ENCODE measurements at regions not wholly inside any gene's neighbourhood (a gene's known extent, or its start where the extent isn't known, plus 50 kb on each side); places are given as distances from the start of the nearest gene placed in this dataset.
"Not testable (repeated sequence)": the region's sequence is repeated elsewhere in the genome, so short reads cannot be mapped to it uniquely, and the experiment has no call there.

- WGBS, 2 donors: 68 to 88% methylated on average over 1 of the region's 1 CpG
- no peak for ATAC-seq (ENCODE audit: low FRiP score)
- Histone ChIP-seq H3K27ac (ENCODE audit: low read depth in 1 of 2, low read length in 2 of 2) (no peak overlapping the region), H3K36me3 (ENCODE audit: control insufficient read depth in 1 of 2, insufficient read depth in 2 of 2, low read length in 1 of 2) (no peaks in the 10 kb centered on the region), H3K4me1 (ENCODE audit: control insufficient read depth in 1 of 2, insufficient read depth in 2 of 2, low read length in 2 of 2) (no peaks in the 10 kb centered on the region), H3K9me3 (ENCODE audit: control insufficient read depth, low read length) (no peaks in the 10 kb centered on the region), H3K27me3 (ENCODE audit: control insufficient read depth in 1 of 2, insufficient read depth in 2 of 2, low read length in 1 of 2) (no peaks in the 10 kb centered on the region), H3K4me3 (ENCODE audit: low read length in 2 of 2) (no peak overlapping the region)
- intact Hi-C loops (cut with DNase I): no loop called here
- DNase-seq: no peak
Observed at GRCh38 chr4:91653067-91653466, 650.7 kb upstream of the GRID2 start.

- DNase-seq: no peak
- Histone ChIP-seq H3K4me3 (ENCODE audit: low read length in 2 of 2) (no peak overlapping the region), H3K36me3 (ENCODE audit: control insufficient read depth in 1 of 2, insufficient read depth in 2 of 2, low read length in 1 of 2) (no peaks in the 10 kb centered on the region), H3K9me3 (ENCODE audit: control insufficient read depth, low read length) (no peaks in the 10 kb centered on the region), H3K27me3 (ENCODE audit: control insufficient read depth in 1 of 2, insufficient read depth in 2 of 2, low read length in 1 of 2) (no peaks in the 10 kb centered on the region), H3K27ac (ENCODE audit: low read depth in 1 of 2, low read length in 2 of 2) (no peak overlapping the region), H3K4me1 (ENCODE audit: control insufficient read depth in 1 of 2, insufficient read depth in 2 of 2, low read length in 2 of 2) (no peaks in the 10 kb centered on the region)
- intact Hi-C loops (cut with DNase I): no loop called here
- ATAC-seq (ENCODE audit: low FRiP score): no peak
Observed at GRCh38 chr4:91681091-91681490, 622.7 kb upstream of the GRID2 start.

GRCh38 chr4:91681544-91681943, 622.2 kb upstream of the GRID2 start:
- Histone ChIP-seq H3K9me3 (ENCODE audit: control insufficient read depth, low read length) (no peaks in the 10 kb centered on the region), H3K27me3 (ENCODE audit: control insufficient read depth in 1 of 2, insufficient read depth in 2 of 2, low read length in 1 of 2) (no peaks in the 10 kb centered on the region), H3K36me3 (ENCODE audit: control insufficient read depth in 1 of 2, insufficient read depth in 2 of 2, low read length in 1 of 2) (no peaks in the 10 kb centered on the region), H3K27ac (ENCODE audit: low read depth in 1 of 2, low read length in 2 of 2) (no peak overlapping the region), H3K4me3 (ENCODE audit: low read length in 2 of 2) (no peak overlapping the region), H3K4me1 (ENCODE audit: control insufficient read depth in 1 of 2, insufficient read depth in 2 of 2, low read length in 2 of 2) (no peaks in the 10 kb centered on the region)
- intact Hi-C loops (cut with DNase I): no loop called here
- WGBS, 2 donors: 29 to 50% methylated on average over 1 of the region's 1 CpG
- ATAC-seq (ENCODE audit: low FRiP score): no peak
- no peak for DNase-seq

- DNase-seq (no peak), ATAC-seq (ENCODE audit: low FRiP score) (no peak)
- Histone ChIP-seq H3K9me3 (ENCODE audit: control insufficient read depth, low read length) (no peaks in the 10 kb centered on the region), H3K4me3 (ENCODE audit: low read length in 2 of 2) (no peak overlapping the region), H3K36me3 (ENCODE audit: control insufficient read depth in 1 of 2, insufficient read depth in 2 of 2, low read length in 1 of 2) (no peaks in the 10 kb centered on the region), H3K27ac (ENCODE audit: low read depth in 1 of 2, low read length in 2 of 2) (no peak overlapping the region), H3K27me3 (ENCODE audit: control insufficient read depth in 1 of 2, insufficient read depth in 2 of 2, low read length in 1 of 2) (no peaks in the 10 kb centered on the region), H3K4me1 (ENCODE audit: control insufficient read depth in 1 of 2, insufficient read depth in 2 of 2, low read length in 2 of 2) (no peaks in the 10 kb centered on the region)
- intact Hi-C loops (cut with DNase I): no loop called here
- WGBS, 2 donors: 79 to 86% methylated on average over 1 of the region's 1 CpG
Observed at GRCh38 chr4:91684955-91685354, 618.8 kb upstream of the GRID2 start.

GRCh38 chr4:91688413-91688812, 615.4 kb upstream of the GRID2 start:
- H3K4me3 ChIP-seq (ENCODE audit: low read length in 2 of 2): no peak overlapping the region
- ATAC-seq (ENCODE audit: low FRiP score) (no peak), DNase-seq (no peak)
- intact Hi-C loops (cut with DNase I): no loop called here
- no peak overlapping the region for H3K27ac ChIP-seq (ENCODE audit: low read depth in 1 of 2, low read length in 2 of 2)
- H3K9me3 ChIP-seq (ENCODE audit: control insufficient read depth, low read length): no peaks in the 10 kb centered on the region
- H3K27me3 ChIP-seq (ENCODE audit: control insufficient read depth in 1 of 2, insufficient read depth in 2 of 2, low read length in 1 of 2): peaks cover 0 to 1% of the 10 kb centered on the region in 2 donors
- no peaks in the 10 kb centered on the region for H3K4me1 ChIP-seq (ENCODE audit: control insufficient read depth in 1 of 2, insufficient read depth in 2 of 2, low read length in 2 of 2)
- H3K36me3 ChIP-seq (ENCODE audit: control insufficient read depth in 1 of 2, insufficient read depth in 2 of 2, low read length in 1 of 2): no peaks in the 10 kb centered on the region

- H3K27ac ChIP-seq (ENCODE audit: low read depth in 1 of 2, low read length in 2 of 2); H3K9me3 ChIP-seq (ENCODE audit: control insufficient read depth, low read length); H3K27me3 ChIP-seq (ENCODE audit: control insufficient read depth in 1 of 2, insufficient read depth in 2 of 2, low read length in 1 of 2); H3K4me3 ChIP-seq (ENCODE audit: low read length in 2 of 2); H3K4me1 ChIP-seq (ENCODE audit: control insufficient read depth in 1 of 2, insufficient read depth in 2 of 2, low read length in 2 of 2); DNase-seq; ATAC-seq (ENCODE audit: low FRiP score); H3K36me3 ChIP-seq (ENCODE audit: control insufficient read depth in 1 of 2, insufficient read depth in 2 of 2, low read length in 1 of 2): not testable (repeated sequence)
- whole genome bisulfite sequencing, 2 donors: 42 to 44% methylated on average over 4 of the region's 4 CpGs
- intact Hi-C loops (cut with DNase I): loop anchor here in 1 of 2 donors (5.0 kb wide), 1 partner anchor 182 kb away; no protein-coding TSS in a partner anchor
Observed at GRCh38 chr4:91699691-91700090, 604.1 kb upstream of the GRID2 start.

- Histone ChIP-seq H3K36me3 (ENCODE audit: control insufficient read depth in 1 of 2, insufficient read depth in 2 of 2, low read length in 1 of 2) (no peaks in the 10 kb centered on the region), H3K4me3 (ENCODE audit: low read length in 2 of 2) (no peak overlapping the region), H3K27me3 (ENCODE audit: control insufficient read depth in 1 of 2, insufficient read depth in 2 of 2, low read length in 1 of 2) (no peaks in the 10 kb centered on the region), H3K4me1 (ENCODE audit: control insufficient read depth in 1 of 2, insufficient read depth in 2 of 2, low read length in 2 of 2) (no peaks in the 10 kb centered on the region), H3K27ac (ENCODE audit: low read depth in 1 of 2, low read length in 2 of 2) (no peak overlapping the region), H3K9me3 (ENCODE audit: control insufficient read depth, low read length) (no peaks in the 10 kb centered on the region)
- WGBS, 2 donors: 38 to 39% methylated on average over 2 of the region's 2 CpGs
- intact Hi-C loops (cut with DNase I): no loop called here
- ATAC-seq (ENCODE audit: low FRiP score) (no peak), DNase-seq (no peak)
Observed at GRCh38 chr4:91729851-91730250, 573.9 kb upstream of the GRID2 start.

GRCh38 chr4:91734682-91735081, 569.1 kb upstream of the GRID2 start:
- H3K27me3 ChIP-seq (ENCODE audit: control insufficient read depth in 1 of 2, insufficient read depth in 2 of 2, low read length in 1 of 2): no peaks in the 10 kb centered on the region
- WGBS, 2 donors: 46 to 98% methylated on average over 1 of the region's 1 CpG
- H3K4me3 ChIP-seq (ENCODE audit: low read length in 2 of 2): no peak overlapping the region
- no peaks in the 10 kb centered on the region for H3K4me1 ChIP-seq (ENCODE audit: control insufficient read depth in 1 of 2, insufficient read depth in 2 of 2, low read length in 2 of 2)
- DNase-seq: no peak
- H3K36me3 ChIP-seq (ENCODE audit: control insufficient read depth in 1 of 2, insufficient read depth in 2 of 2, low read length in 1 of 2): no peaks in the 10 kb centered on the region
- intact Hi-C loops (cut with DNase I): no loop called here
- no peaks in the 10 kb centered on the region for H3K9me3 ChIP-seq (ENCODE audit: control insufficient read depth, low read length)
- H3K27ac ChIP-seq (ENCODE audit: low read depth in 1 of 2, low read length in 2 of 2): no peak overlapping the region
- no peak for ATAC-seq (ENCODE audit: low FRiP score)

- H3K9me3 ChIP-seq (ENCODE audit: control insufficient read depth, low read length); H3K27ac ChIP-seq (ENCODE audit: low read depth in 1 of 2, low read length in 2 of 2); H3K4me3 ChIP-seq (ENCODE audit: low read length in 2 of 2); H3K36me3 ChIP-seq (ENCODE audit: control insufficient read depth in 1 of 2, insufficient read depth in 2 of 2, low read length in 1 of 2); H3K27me3 ChIP-seq (ENCODE audit: control insufficient read depth in 1 of 2, insufficient read depth in 2 of 2, low read length in 1 of 2); DNase-seq; H3K4me1 ChIP-seq (ENCODE audit: control insufficient read depth in 1 of 2, insufficient read depth in 2 of 2, low read length in 2 of 2); intact Hi-C loops (cut with DNase I); ATAC-seq (ENCODE audit: low FRiP score): not testable (repeated sequence)
Observed at GRCh38 chr4:91738831-91739230, 564.9 kb upstream of the GRID2 start.

Data from aorta (tissue), 5 donors.